Smooth muscle cell (in vitro differentiated cells): ENCODE measurements at regions not wholly inside any gene's neighbourhood (a gene's known extent, or its start where the extent isn't known, plus 50 kb on each side); places are given as distances from the start of the nearest gene placed in this dataset.

ENCODE experiments used
- DNase-seq: peaks from one replicate; lab custom pipeline; 2025; ENCODE audit not compliant: unreplicated experiment; lab: John Stamatoyannopoulos, UW
- H2AFZ ChIP-seq: fragments of 200-600 bp; sonication (generic); 2 replicates; pipeline ENCODE4 v1.6.0; 2016; ENCODE audit warnings: antibody characterized with exemption, low read depth, mild to moderate bottlenecking
- H3F3A ChIP-seq: fragments of 200-600 bp; sonication (generic); 2 replicates; pipeline ENCODE4 v1.6.0; 2017; ENCODE audit warnings: antibody characterized with exemption, low read depth
- H3K27ac ChIP-seq: fragments of 200-600 bp; sonication (generic); 2 replicates; pipeline ENCODE4 v1.5.1; 2016; ENCODE audit warnings: low read depth, mild to moderate bottlenecking
- H3K27me3 ChIP-seq: fragments of 200-600 bp; sonication (generic); 2 replicates; pipeline ENCODE4 v1.6.1; 2016; ENCODE audit warnings: low read depth, mild to moderate bottlenecking
- H3K36me3 ChIP-seq: fragments of 200-600 bp; sonication (generic); 2 replicates; pipeline ENCODE4 v1.5.1; 2016; ENCODE audit warnings: low read depth
- H3K4me1 ChIP-seq: fragments of 200-600 bp; sonication (generic); 2 replicates; pipeline ENCODE4 v1.5.1; 2016; ENCODE audit warnings: low read depth
- H3K4me2 ChIP-seq: fragments of 200-600 bp; sonication (generic); 2 replicates; pipeline ENCODE4 v1.6.0; 2016; ENCODE audit warnings: mild to moderate bottlenecking
- H3K4me3 ChIP-seq: fragments of 200-600 bp; sonication (generic); 2 replicates; pipeline ENCODE4 v1.5.1; 2016; ENCODE audit warnings: mild to moderate bottlenecking
- H3K79me2 ChIP-seq: fragments of 200-600 bp; sonication (generic); 2 replicates; pipeline ENCODE4 v1.6.0; 2016; ENCODE audit warnings: low read depth, mild to moderate bottlenecking
- H3K9ac ChIP-seq: fragments of 200-600 bp; sonication (generic); 2 replicates; pipeline ENCODE4 v1.6.0; 2016; ENCODE audit warnings: low read depth
- H3K9me3 ChIP-seq: fragments of 200-600 bp; sonication (generic); replicated peaks from 2 replicates; pipeline ENCODE4 v1.5.1; 2016; ENCODE audit warnings: low read depth
- H4K20me1 ChIP-seq: fragments of 200-600 bp; sonication (generic); 2 replicates; pipeline ENCODE4 v1.6.0; 2016; ENCODE audit warnings: low read depth
- WGBS: methylation state at CpG from one replicate; pipeline ENCODE4 v1.1.7; 2016; ENCODE audit warnings: low lambda C conversion rate; 5-methylcytosine and 5-hydroxymethylcytosine counted together
- TF ChIP-seq, protein P1 (sequence below): fragments of 200-600 bp; sonication (generic); IDR thresholded peaks from 2 replicates; pipeline ENCODE4 v1.5.1; 2017; ENCODE audit warnings: borderline replicate concordance, mild to moderate bottlenecking, antibody characterized with exemption; ENCODE audit not compliant: insufficient read depth, poor library complexity, severe bottlenecking

DNA sequence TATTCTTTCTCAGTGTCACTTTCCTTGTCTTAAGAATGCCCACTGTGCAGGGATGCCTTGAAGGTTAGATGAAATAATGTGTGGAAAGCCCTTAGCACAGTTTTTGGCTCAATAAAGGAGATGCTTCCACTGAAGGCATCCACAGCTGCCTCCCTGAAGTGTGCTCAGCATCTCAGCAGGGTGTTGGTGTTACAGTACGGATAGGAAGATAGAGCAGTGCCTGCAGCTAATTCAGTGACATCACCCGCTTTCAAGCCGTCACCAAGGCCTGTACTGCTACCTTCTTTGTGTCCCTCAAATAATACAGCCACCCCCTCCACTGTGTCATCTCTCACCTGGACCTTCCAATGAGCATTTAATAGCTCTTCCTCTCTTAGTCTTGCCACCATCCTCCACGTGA, 59.0 kb downstream of the NDUFS5 start:
- no peak overlapping the region for H2AFZ ChIP-seq
- no peak overlapping the region for H3K9ac ChIP-seq
- H3K9me3 ChIP-seq = no peaks in the 10 kb centered on the region
- TF ChIP-seq, protein P1, sequence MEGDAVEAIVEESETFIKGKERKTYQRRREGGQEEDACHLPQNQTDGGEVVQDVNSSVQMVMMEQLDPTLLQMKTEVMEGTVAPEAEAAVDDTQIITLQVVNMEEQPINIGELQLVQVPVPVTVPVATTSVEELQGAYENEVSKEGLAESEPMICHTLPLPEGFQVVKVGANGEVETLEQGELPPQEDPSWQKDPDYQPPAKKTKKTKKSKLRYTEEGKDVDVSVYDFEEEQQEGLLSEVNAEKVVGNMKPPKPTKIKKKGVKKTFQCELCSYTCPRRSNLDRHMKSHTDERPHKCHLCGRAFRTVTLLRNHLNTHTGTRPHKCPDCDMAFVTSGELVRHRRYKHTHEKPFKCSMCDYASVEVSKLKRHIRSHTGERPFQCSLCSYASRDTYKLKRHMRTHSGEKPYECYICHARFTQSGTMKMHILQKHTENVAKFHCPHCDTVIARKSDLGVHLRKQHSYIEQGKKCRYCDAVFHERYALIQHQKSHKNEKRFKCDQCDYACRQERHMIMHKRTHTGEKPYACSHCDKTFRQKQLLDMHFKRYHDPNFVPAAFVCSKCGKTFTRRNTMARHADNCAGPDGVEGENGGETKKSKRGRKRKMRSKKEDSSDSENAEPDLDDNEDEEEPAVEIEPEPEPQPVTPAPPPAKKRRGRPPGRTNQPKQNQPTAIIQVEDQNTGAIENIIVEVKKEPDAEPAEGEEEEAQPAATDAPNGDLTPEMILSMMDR = no peak
- H4K20me1 ChIP-seq = no peaks in the 10 kb centered on the region
- peaks cover 12% of the 10 kb centered on the region for H3K4me1 ChIP-seq
- H3K27me3 ChIP-seq = peaks cover 43% of the 10 kb centered on the region
- no peaks in the 10 kb centered on the region for H3F3A ChIP-seq
- 76% methylated on average over 4 of the region's 4 CpGs for WGBS
- no peak overlapping the region for H3K4me3 ChIP-seq
- no peaks in the 10 kb centered on the region for H3K79me2 ChIP-seq
- H3K4me2 ChIP-seq = no peak overlapping the region
- H3K36me3 ChIP-seq = no peaks in the 10 kb centered on the region
- DNase-seq = no peak
- H3K27ac ChIP-seq = no peak overlapping the region

DNA sequence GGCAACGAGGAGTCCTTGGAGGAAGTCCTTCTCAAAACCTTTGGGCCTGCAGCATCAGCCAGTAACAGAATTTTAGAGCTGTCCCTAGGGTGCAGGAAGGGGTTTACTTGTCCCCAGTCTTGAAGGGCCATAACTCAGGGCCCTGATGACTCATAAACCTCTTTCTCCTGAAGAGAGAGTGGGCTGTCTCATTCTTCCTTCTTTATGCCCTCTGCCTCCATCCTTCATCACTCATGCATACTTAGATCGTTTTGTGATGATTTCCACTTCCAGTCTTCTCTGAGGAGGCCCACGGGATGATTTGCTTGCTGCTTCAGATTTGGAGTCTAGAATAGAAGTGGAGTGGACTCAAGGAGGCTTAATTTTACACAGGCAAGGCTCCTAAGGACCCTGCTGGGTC, 60.2 kb downstream of the NDUFS5 start:
- no peak overlapping the region for H3K9ac ChIP-seq
- no peak overlapping the region for H3K4me3 ChIP-seq
- H3K27ac ChIP-seq = no peak overlapping the region
- H3F3A ChIP-seq = no peaks in the 10 kb centered on the region
- H4K20me1 ChIP-seq = no peaks in the 10 kb centered on the region
- DNase-seq = no peak
- no peaks in the 10 kb centered on the region for H3K79me2 ChIP-seq
- no peaks in the 10 kb centered on the region for H3K9me3 ChIP-seq
- WGBS = 62% methylated on average over 3 of the region's 3 CpGs
- H3K27me3 ChIP-seq = peaks cover 37% of the 10 kb centered on the region
- no peaks in the 10 kb centered on the region for H3K36me3 ChIP-seq
- H3K4me1 ChIP-seq = peaks cover 12% of the 10 kb centered on the region
- peak overlapping the region; percentile 41 for H2AFZ ChIP-seq
- TF ChIP-seq, protein P1 = no peak
- peak overlapping the region; percentile 31 for H3K4me2 ChIP-seq

DNA sequence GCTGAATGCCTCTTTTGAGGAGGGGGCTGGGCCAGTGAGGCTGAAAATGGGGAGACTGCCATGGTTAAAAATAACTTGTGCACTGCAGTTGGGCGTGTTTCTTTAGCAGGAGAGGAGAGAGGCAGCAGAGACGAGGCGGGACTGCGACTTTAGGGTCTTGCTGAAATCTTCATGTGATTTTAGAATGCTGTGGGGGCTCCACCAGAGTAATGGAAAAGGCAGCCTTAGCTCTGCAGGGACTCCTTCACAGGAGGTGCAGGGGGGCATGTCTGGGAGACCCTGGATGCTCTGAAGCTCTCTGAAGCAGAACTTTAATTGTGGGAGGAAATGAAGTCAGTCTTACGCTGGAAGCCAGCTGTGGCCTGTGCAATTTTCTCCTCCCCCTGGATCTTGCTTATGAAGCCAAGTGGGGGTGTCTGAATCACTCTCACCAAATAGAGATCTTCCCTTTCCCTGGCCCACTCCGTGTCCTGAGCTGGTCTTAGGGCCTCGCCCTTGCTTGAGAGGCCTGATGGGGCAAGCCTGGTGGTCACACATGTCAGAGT, 60.8 kb downstream of the NDUFS5 start:
- no peaks in the 10 kb centered on the region for H3F3A ChIP-seq

More for the DNA sequence above, 60.8 kb downstream of the NDUFS5 start:
- 80% methylated on average over 7 of the region's 7 CpGs for WGBS
- Histone ChIP-seq H3K79me2 (no peaks in the 10 kb centered on the region), H4K20me1 (no peaks in the 10 kb centered on the region), H3K4me3 (no peak overlapping the region), H3K4me2 (peak overlapping the region; percentile 31), H3K9ac (no peak overlapping the region), H3K9me3 (no peaks in the 10 kb centered on the region), H3K4me1 (peaks cover 12% of the 10 kb centered on the region), H2AFZ (peak overlapping the region; percentile 41), H3K36me3 (no peaks in the 10 kb centered on the region), H3K27me3 (peaks cover 33% of the 10 kb centered on the region), H3K27ac (no peak overlapping the region)
- TF ChIP-seq, protein P1 = no peak
- DNase-seq = no peak
